HG03280 (cell line): ENCODE measurements at regions not wholly inside any gene's neighbourhood (a gene's known extent, or its start where the extent isn't known, plus 50 kb on each side); places are given as distances from the start of the nearest gene placed in this dataset.

Experiments
- ATAC-seq: cut with Tn5 transposase; IDR thresholded peaks from one replicate; pipeline ENCODE4 v1.9.1; 2021; ENCODE audit warnings: mild to moderate bottlenecking, moderate library complexity; ENCODE audit not compliant: unreplicated experiment

DNA sequence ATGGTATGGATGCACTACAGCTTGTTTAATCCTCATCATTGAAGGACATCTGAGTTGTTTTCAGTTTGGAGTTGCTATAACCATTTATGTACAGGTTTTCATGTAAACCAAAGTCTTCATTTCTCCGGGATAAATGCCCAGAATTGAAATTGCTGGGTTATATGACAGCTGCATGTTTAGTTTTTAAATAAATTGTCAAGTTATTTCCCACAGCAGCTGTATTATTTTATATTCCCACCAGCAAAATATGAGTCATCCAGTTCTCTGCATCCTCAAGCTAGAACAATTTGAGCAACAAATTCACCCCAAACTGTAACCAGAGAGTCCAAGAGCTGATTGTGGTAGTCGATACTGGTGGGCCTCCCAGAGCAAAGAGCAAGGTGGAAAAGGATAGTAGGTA is 125.6 kb upstream of the PRNP start:
- no peak for ATAC-seq

DNA sequence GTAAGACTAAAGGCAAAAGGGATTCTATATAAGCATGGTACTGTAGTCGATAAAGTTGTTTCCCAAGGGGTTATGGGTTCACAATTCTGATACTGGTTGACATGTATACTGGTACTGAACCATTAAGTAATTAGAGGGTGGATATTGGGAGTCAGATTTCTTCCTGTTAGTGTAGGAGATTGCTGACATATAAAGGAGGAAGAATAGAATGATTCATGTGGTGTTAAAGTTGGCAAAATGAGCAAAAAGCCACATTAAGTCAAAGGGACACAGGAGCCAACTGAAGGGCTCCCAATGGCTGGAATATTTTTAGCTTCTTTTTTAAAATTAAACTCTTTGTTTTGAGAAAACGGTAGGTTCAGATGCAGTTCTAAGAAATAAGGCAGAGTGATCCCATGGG is 126.3 kb upstream of the PRNP start:
- no peak for ATAC-seq

DNA sequence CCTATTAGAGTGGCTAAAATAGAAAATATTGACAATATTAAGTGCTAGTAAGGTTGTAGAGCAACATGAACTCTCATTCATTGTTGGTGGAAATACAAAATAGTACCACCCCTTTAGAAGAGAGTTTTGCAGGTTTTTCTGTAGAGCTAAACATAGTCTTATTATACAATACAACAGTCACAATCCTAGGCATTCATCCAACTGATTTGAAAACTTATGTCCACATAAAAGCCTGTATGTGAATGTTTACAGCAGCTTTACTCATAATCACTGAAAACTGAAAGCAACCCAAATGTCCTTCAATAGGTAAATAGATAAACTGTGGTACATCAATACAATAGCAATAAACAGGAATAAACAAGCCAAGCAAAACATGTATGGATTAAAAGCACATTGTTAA is 127.2 kb upstream of the PRNP start:
- no peak for ATAC-seq

DNA sequence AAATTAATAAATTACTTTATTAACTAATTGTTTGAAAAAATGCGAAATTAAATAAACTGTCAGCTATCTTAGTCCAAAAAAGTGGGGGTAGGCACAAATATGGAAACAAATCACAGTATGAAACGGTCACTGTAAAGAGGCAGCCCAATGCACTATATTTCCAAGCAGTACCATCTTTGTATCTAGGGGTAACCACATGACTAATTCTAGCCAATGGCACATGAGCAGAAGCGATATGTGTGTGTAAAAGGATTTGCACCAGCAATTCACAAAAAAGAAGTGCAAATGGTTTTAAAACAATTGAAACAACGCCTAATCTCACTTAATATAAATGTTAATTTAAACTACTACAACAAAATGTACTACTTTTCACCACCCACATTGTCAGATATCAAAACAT is 129.5 kb upstream of the PRNP start:
- no peak for ATAC-seq

DNA sequence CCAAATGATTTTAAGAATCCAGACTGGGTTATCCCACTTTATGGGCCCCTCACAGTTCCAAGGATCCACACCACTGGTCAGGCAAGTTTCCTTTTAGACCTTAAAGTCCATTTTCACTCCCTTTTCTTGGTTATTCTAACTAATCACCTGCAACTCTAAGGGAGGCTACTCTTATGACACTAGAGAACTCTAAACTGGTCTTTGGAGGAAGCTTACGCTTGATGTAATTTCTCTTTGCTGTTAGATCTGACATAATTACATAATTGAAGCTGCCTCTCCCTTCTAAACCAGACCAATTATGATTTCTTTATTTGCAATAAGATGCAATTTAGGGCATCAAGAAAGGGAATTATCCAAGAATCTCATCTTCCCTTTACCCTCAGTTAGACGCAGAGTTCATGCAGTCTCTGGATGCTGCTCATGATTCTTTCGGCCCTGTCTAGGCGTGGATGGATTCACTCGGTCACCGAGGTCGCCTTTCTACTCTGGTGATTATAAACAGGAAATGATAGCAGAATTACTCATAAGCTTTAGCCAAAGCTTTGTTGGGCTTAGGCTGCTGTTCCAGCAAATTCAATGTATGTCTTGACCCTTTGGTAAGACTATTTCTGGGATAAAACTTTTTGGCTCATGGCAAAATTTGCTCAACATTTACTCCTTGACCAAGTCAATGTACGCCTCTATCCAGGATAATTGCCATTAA is 130.9 kb upstream of the PRNP start:
- no peak for ATAC-seq

DNA sequence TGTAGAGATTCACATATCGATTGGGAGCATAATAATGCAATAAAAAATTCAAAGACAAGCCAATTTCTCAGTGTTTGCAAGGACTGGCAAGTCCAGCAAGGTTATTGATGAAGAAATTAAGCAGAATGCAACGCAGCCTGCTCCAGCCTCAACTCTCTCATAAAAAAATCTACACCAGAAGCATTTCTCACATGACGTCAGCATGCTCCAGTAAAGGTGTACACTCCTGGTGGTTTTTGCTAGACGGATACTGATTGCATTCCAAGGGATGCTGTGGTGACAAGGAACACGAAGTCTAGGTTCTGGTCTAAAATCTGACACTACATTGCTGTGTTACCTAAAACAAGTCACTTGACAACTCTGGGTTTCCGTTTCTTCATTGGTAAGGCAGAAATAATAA is 131.9 kb upstream of the PRNP start:
- ATAC-seq, result no peak

DNA sequence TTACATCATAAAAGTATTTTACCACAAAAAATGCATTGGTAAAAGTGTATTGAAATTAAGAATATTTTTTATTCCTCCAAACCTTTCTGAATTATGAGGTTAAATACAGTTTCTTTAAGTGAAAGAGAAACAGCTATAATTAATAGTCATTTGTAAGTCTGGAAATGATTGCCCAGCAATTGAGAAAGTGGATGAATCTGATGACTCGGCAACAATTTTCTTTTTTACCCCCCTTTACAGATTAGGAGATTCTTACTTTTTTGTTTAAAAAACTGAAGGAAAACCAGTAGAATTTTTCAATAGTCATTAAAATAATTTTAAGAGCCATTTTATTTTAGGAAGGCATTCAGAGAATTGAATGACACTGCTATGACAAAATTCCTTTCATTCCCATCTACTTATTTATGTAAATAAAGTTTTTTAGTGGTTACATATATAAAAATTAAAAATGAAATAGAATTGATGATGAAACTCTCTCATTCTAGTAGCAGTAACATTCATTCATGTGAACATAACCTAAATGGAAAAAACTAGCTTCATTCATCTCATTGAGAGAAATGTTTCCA is 134.1 kb upstream of the PRNP start:
- ATAC-seq, result no peak

DNA sequence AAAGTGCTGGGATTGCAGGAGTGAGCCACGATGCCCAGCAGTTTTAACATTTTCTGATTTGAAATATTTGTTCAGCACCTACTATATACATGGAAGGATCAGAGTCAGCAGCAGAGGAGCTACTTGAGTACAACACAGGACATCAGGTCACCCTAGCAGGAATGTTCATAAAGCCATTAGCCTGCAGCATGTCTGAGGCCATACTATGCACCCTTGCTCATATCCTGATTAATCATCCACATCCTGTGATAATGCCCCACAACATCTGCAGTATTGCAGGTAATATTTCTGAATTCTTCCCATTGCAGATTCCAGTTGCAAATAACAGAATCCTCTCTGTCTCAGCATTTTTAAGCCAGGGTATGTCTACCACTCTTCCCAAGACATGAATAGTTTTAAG is 135.5 kb upstream of the PRNP start:
- no peak for ATAC-seq

DNA sequence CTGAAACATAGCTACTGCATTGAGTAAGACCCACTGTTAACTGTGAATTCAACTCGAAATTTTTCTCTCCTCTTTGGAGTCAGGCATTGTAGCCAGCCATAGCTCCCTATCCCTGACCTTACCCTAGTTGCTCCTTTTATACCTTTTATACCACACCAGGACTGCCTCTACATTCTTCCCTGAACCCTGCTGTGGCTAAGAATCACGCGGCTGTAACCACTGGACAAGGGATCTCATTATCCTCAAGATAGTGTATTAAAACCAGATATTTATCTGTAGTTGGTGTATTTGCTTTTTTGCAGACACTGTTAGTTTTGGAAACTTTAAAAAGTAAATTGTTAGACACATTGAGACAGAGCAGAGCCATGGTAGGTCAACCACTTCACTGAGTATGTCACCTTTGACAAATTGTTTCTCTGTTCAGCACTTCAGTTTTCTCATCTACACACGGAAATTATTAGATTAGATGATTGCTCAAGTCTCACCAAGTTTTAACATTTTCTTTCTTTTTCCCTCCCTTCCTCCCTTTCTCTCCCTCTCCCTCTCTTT is 136.5 kb upstream of the PRNP start:
- no peak for ATAC-seq

DNA sequence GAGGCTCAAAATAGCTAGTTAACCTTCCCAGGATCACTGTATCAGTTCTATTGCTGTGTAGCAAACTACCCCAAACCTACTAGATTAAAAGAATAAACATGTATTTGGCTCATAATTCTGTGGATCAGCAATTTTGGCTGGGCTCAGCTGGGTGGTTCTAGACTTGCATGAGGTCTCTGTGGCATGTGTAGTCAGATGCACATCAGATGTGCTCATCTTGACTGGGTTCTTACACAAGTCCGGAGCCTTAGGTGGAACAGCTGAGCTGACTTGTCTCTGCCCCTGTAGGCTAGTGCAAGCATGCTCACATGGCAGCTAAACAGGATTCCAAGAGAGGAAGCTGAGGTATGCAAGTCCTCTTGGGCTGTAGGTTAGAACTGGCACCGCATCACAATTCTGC is 137.7 kb upstream of the PRNP start:
- no peak for ATAC-seq

DNA sequence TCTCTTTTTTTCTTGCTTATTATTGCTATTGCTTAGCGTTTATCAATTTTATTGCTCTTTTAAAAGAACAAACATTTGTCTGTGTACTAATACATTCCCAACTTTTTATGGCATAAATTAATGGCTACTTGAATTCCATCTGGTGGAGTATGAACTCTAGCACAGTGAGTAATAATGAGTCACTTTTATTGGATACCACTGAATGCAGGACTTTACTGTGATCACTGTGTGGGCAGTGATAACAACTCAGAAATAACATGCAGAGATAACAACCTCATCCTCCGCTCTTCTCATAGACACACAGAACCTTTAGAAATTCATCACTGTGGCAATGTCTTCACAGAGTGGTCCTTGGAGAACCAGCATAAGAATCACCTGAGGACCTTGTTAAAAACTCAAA is 139.5 kb upstream of the PRNP start:
- ATAC-seq, result no peak

DNA sequence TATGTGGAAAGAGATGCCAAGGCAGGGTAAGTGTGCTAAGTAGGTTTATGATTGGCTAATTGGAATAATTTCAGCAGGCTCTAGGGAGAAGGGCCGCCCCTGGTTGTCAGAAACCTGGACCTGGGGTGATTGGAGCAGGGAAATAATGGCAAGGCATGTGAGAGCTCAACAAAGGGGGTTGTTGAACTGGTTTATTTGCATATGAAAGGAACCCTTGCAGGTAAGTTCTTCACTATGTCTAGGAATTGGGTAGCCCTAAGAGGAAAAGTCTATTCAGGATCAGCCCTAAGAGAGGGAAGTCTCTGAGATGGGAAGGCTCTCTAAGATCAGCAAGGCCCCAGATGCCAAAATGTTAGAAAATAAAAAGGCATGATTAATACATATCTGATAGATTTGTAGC is 139.9 kb upstream of the PRNP start:
- no peak for ATAC-seq

DNA sequence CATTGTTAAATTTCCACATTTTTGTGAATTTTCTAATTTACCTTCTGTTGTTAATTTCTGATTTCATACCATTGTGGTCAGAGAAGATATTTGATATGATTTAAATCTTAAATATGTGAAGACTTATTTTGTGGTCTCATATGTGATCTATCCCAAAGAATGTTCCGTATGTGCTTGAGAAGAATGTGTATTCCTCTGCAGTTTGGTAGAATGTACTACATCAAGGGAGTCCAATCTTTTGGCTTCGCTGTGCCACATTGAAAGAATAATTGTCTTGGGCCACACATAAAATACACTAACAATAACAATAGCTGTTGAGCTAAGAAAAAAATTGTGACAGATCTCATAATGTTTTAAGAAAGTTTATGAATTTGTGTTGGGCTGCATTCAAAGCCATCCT is 140.7 kb upstream of the PRNP start:
- no peak for ATAC-seq

DNA sequence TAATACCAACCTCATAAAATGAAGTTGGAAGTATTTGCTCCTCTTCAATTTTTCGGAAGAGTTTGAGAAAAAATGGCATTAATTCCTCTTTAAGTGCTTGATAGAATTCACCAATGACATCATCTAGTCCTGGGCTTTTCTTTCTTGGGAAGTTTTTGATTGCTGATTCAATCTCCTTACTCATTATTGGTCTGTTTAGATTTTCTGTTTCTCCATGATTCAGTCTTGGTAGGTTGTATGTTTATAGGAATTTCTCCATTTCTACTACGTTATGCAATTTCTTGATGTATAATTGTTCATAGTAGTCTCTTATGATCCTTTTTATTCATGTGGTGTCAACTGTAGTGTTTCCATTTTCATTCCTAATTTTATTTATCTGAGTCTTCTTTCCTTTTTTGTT is 141.5 kb upstream of the PRNP start:
- ATAC-seq, result no peak

DNA sequence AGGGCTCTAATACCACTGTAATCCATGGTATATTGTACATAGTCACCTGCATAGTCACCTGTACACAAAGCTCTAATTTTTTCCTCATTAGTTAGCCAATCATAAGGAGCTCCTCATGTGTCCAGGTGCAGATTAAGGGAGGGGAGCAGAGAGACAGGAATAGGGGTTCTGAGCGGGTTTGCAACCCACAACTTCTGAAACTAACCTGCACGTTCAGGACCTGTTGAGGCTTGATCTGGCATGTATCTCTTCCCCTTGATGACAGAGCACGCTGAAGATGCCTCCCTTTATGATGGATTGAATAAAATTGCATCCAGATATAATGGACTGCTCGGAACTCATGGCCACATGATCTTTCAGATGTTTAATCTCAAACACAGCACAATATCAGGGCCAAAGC is 144.0 kb upstream of the PRNP start:
- no peak for ATAC-seq

DNA sequence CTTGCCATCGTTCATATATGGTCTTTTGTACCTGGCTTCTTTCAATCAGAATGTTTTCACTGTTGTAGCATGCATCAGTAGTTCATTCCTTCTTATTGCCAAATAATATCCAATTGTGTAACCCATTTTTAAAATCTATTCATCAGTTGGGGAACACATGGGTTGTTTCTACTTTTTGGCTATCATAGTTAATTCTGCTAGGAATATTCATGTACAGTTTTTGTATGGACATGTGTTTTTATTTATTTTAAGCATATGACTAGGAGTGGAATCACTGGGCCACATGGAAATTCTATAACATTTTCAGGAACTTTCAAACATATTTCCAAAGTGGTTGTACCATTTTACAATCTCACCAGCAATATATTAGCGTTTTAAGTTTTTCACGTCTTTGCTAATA is 151.9 kb upstream of the PRNP start:
- no peak for ATAC-seq

DNA sequence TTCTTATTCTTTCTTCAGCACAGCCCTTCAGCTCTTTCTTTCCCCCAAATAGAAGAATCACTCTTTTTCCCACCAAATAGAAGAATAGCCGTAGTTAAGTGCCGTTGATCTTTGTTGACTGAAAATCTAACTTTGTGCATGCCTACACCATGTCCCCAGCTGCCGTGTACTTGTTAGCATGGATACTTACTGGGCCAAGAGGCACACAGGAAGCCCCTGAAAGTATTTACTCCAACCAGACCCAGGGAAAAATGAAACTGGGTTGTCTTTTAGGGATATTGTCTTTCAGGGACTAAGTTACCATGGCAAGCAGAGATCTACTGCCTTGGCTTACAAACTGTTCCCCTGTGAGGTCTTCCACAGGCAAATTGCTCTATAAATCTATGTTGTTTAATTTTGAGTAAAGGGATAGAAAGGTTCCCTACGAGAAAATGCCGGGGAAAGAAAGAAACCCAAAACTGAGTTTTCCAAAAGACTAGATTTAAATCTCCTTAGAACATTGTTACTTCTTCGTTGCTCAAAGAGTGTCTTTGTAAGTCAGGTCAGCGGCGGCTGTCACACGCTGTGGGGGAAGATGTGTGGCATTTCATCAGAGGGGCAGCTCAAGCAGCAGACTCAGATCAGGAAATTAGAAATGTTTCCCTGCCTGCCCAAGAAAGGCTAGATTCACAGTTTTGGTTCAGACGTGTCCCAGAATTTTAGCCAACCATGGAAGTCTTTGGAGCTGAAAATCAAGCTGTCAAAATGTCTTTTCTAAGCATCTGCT is 152.7 kb upstream of the PRNP start:
- ATAC-seq, result no peak

DNA sequence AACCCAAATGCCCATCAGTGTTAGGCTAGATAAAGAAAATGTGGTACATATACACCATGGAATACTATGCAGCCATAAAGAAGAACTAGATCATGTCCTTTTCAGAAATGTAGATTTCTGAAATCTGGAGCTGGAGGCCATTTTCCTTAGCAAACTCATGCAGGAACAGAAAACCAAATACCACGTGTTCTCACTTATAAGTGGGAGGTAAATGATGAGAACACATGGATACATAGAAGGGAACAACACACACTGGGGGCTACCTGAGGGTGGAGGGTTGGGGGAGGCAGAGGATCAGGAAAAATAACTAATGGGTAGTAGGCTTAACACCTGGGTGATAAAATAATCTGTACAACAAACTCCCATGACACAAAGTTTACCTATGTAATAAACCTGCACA is 153.5 kb upstream of the PRNP start:
- ATAC-seq, result no peak

DNA sequence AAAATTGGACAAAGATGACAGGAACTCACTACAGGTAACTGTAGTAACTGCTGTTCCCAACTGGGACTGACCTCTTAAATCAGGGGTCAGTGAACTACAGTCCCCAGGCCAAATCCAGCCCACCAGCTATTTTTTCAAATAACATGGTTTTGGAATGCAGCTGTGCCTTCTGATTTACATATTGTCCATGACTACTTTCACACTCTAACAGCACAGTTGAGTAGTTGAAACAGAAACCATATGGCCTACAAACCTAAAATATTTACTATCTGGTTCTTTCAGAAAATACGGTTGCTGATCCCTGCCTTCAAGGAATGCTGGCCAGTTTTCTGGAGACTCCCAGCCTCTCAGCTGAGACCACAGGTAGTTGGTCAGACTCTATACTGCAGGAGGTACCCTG is 161.5 kb upstream of the PRNP start:
- ATAC-seq, result no peak

DNA sequence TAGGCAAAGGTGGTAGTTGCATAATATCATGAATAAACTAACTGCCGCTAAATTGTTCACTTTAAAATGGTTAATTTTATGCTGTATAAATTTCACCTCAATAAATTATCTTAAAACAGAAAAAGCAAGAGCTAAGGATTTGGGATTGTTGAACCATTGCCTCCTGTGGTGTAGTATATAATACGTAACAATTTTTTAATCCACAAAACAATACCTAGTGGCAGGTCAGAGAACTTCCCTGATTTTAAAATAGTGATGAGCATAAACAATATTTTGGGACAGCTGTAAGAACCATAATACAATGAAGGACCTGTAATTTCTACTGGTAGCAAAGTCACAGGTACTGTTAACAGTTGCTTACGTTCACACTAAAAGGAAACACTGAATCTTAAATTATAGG is 161.9 kb upstream of the PRNP start:
- no peak for ATAC-seq

DNA sequence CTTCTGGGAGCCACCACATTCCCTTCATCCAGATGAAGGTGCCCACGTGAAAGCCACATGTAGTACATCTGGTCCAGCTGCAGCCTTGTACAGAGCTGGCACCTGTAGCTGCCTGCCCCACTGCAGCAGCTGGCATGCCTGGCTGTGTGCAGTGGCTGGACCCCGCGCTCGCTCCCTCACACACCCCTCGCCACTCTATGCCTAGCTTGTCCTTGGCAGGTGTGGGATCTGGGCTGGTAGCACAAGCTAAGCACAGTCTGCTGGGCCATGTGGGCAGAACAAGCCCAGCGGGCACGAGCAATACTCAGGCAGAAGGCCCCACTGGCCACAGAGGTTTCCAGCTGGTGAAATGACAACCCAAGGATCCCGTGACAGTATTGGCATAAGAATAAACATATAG is 163.9 kb upstream of the PRNP start:
- no peak for ATAC-seq
